ENCODE measurements at regions not wholly inside any gene's neighbourhood (a gene's known extent, or its start where the extent isn't known, plus 50 kb on each side); places are given as distances from the start of the nearest gene placed in this dataset.

- DNase-seq (no peak), ATAC-seq (ENCODE audit: poor library complexity) (no peak)
- intact Hi-C loops (cut with DNase I), result no loop called here
These were observed 240.7 kb upstream of the C1orf174 start for GRCh38 chr1:4140821-4141220.

- ATAC-seq (ENCODE audit: poor library complexity), result no peak
- DNase-seq, result no peak
- intact Hi-C loops (cut with DNase I), result no loop called here
These were observed 244.4 kb upstream of the C1orf174 start for GRCh38 chr1:4144349-4144971.

GRCh38 chr1:4146101-4146500 is 246.0 kb upstream of the C1orf174 start:
- ATAC-seq (ENCODE audit: poor library complexity) (no peak), DNase-seq (no peak)
- intact Hi-C loops (cut with DNase I), result no loop called here

- intact Hi-C loops (cut with DNase I), result no loop called here
- ATAC-seq (ENCODE audit: poor library complexity), result no peak
- no peak for DNase-seq
These were observed 246.5 kb upstream of the C1orf174 start for GRCh38 chr1:4146614-4147013.

GRCh38 chr1:4147509-4147908 is 247.4 kb upstream of the C1orf174 start:
- intact Hi-C loops (cut with DNase I), result no loop called here
- ATAC-seq (ENCODE audit: poor library complexity), result no peak
- DNase-seq, result no peak

GRCh38 chr1:4149281-4149680 is 249.2 kb upstream of the C1orf174 start:
- no peak for DNase-seq
- intact Hi-C loops (cut with DNase I), result no loop called here
- ATAC-seq (ENCODE audit: poor library complexity), result no peak

GRCh38 chr1:4149831-4150230 is 249.8 kb upstream of the C1orf174 start:
- intact Hi-C loops (cut with DNase I), result no loop called here
- ATAC-seq (ENCODE audit: poor library complexity) (no peak), DNase-seq (no peak)

GRCh38 chr1:4150262-4150661 is 250.2 kb upstream of the C1orf174 start:
- DNase-seq, result no peak
- intact Hi-C loops (cut with DNase I), result no loop called here
- ATAC-seq (ENCODE audit: poor library complexity), result no peak

- ATAC-seq (ENCODE audit: poor library complexity), result no peak
- DNase-seq, result no peak
- intact Hi-C loops (cut with DNase I), result no loop called here
These were observed 252.2 kb upstream of the C1orf174 start for GRCh38 chr1:4152266-4152665.

GRCh38 chr1:4153571-4153970 is 253.5 kb upstream of the C1orf174 start:
- ATAC-seq (ENCODE audit: poor library complexity) (no peak), DNase-seq (no peak)
- intact Hi-C loops (cut with DNase I), result no loop called here

GRCh38 chr1:4156241-4156973 is 256.3 kb upstream of the C1orf174 start:
- ATAC-seq (ENCODE audit: poor library complexity) (no peak), DNase-seq (no peak)
- intact Hi-C loops (cut with DNase I), result no loop called here

GRCh38 chr1:4160181-4160580 is 260.1 kb upstream of the C1orf174 start:
- ATAC-seq (ENCODE audit: poor library complexity) (no peak), DNase-seq (no peak)
- intact Hi-C loops (cut with DNase I), result no loop called here

GRCh38 chr1:4161366-4162006 is 261.4 kb upstream of the C1orf174 start:
- ATAC-seq (ENCODE audit: poor library complexity) (no peak), DNase-seq (no peak)
- intact Hi-C loops (cut with DNase I), result no loop called here

- ATAC-seq (ENCODE audit: poor library complexity) (no peak), DNase-seq (no peak)
- intact Hi-C loops (cut with DNase I), result no loop called here
These were observed 264.9 kb upstream of the C1orf174 start for GRCh38 chr1:4164965-4165364.

- ATAC-seq (ENCODE audit: poor library complexity) (no peak), DNase-seq (no peak)
- intact Hi-C loops (cut with DNase I), result no loop called here
These were observed 265.7 kb upstream of the C1orf174 start for GRCh38 chr1:4165686-4166300.

GRCh38 chr1:4166713-4167112 is 266.6 kb upstream of the C1orf174 start:
- no peak for ATAC-seq (ENCODE audit: poor library complexity)
- no peak for DNase-seq
- intact Hi-C loops (cut with DNase I), result no loop called here

- no peak for ATAC-seq (ENCODE audit: poor library complexity)
- no peak for DNase-seq
- intact Hi-C loops (cut with DNase I), result no loop called here
These were observed 269.9 kb upstream of the C1orf174 start for GRCh38 chr1:4169991-4170390.

GRCh38 chr1:4170548-4171340 is 270.7 kb upstream of the C1orf174 start:
- DNase-seq (peak; percentile 55), ATAC-seq (ENCODE audit: poor library complexity) (peak; percentile 57)
- intact Hi-C loops (cut with DNase I), result no loop called here
